A172 (cell line): ENCODE measurements at regions not wholly inside any gene's neighbourhood (a gene's known extent, or its start where the extent isn't known, plus 50 kb on each side); places are given as distances from the start of the nearest gene placed in this dataset.
"Not testable (repeated sequence)": the region's sequence is repeated elsewhere in the genome, so short reads cannot be mapped to it uniquely, and the experiment has no call there.

Experiments used
- DNase-seq: peaks from one replicate; pipeline ENCODE4 v3.0.0-alpha.2; 2015; ENCODE audit warnings: low spot score

GRCh38 chr9:25731895-25732794 is 53.9 kb upstream of the TUSC1 start:
- not testable (repeated sequence) for DNase-seq
